Gastrocnemius medialis (tissue), 4 donors: ENCODE measurements at regions not wholly inside any gene's neighbourhood (a gene's known extent, or its start where the extent isn't known, plus 50 kb on each side); places are given as distances from the start of the nearest gene placed in this dataset.
A peak's percentile ranks its signal among the peaks of the same experiment; 100 is the strongest.
"Not testable (repeated sequence)": the region's sequence is repeated elsewhere in the genome, so short reads cannot be mapped to it uniquely, and the experiment has no call there.

ENCODE experiments used
- ATAC-seq, 2 donors: fragments of 150-250 bp; one replicate each; pipeline ENCODE4 v1.9.1; 2016
- DNase-seq, 2 donors: peaks; one replicate each; pipeline ENCODE4 v3.0.0-alpha.2; 2019
- H3K27ac ChIP-seq, 4 donors: fragments of 200-600 bp; sonication (generic); 1 replicate in 1 of 4; 2 replicates in 3 of 4; pipeline ENCODE4 v1.5.1; 2016 to 2018; ENCODE audit warnings: mild to moderate bottlenecking in 2 of 4, moderate library complexity in 1 of 4
- H3K27me3 ChIP-seq, 3 donors: fragments of 200-600 bp; sonication (generic) in 2 of 3; 1 replicate in 1 of 3; 2 replicates in 2 of 3; pipeline versions ENCODE4 v1.5.1 to v1.6.0; 2016 to 2019; ENCODE audit warnings: mild to moderate bottlenecking in 1 of 3, moderate library complexity in 1 of 3
- H3K36me3 ChIP-seq, 2 donors: fragments of 200-600 bp; sonication (generic) in 1 of 2; one replicate each; pipeline ENCODE4 v1.5.1; 2017 to 2018
- H3K4me1 ChIP-seq, 2 donors: fragments of 200-600 bp; sonication (generic) in 1 of 2; one replicate each; pipeline ENCODE4 v1.5.1; 2016 to 2017; ENCODE audit warnings: mild to moderate bottlenecking in 2 of 2
- H3K4me3 ChIP-seq, 4 donors: fragments of 200-600 bp; sonication (generic) in 3 of 4; 1 replicate in 1 of 4; 2 replicates in 3 of 4; pipeline ENCODE4 v1.5.1; 2016 to 2019; ENCODE audit warnings: mild to moderate bottlenecking in 2 of 4
- H3K9me3 ChIP-seq, 3 donors: fragments of 200-600 bp; sonication (generic) in 2 of 3; 1 replicate in 1 of 3; 2 replicates in 2 of 3; pipeline ENCODE4 v1.5.1; 2016 to 2019
- POLR2A ChIP-seq, 2 donors: fragments of 450-650 bp; IDR thresholded peaks; one replicate each; pipeline ENCODE4 v1.6.1; 2017; ENCODE audit warnings: antibody characterized with exemption in 2 of 2, mild to moderate bottlenecking in 2 of 2, moderate library complexity in 2 of 2
- in situ Hi-C, 4 donors: fragments of 200-750 bp; cut with MboI; loops; one replicate each; pipeline versions ENCODE4 v1.15.0 to v1.8.0; 2017; ENCODE audit warnings: low sequenced_read_pairs in 4 of 4
- intact Hi-C: fragments of 100-400 bp; cut with DNase I; formaldehyde crosslinking; loops from one replicate; pipeline ENCODE4 v1.15.1; 2023; ENCODE audit warnings: low total_unique reads
- TF ChIP-seq, protein P1 (sequence below), 5 experiments: fragments of 450-650 bp in 3 of 5; fragments of 200-600 bp in 2 of 5; sonication (generic) in 2 of 5; IDR thresholded peaks in 4 of 5; conservative IDR thresholded peaks in 1 of 5; 1 replicate in 4 of 5; 2 replicates in 1 of 5; pipeline ENCODE4 v1.5.1; 2016 to 2019; ENCODE audit warnings: antibody characterized with exemption in 5 of 5, mild to moderate bottlenecking in 3 of 5, moderate library complexity in 3 of 5

DNA sequence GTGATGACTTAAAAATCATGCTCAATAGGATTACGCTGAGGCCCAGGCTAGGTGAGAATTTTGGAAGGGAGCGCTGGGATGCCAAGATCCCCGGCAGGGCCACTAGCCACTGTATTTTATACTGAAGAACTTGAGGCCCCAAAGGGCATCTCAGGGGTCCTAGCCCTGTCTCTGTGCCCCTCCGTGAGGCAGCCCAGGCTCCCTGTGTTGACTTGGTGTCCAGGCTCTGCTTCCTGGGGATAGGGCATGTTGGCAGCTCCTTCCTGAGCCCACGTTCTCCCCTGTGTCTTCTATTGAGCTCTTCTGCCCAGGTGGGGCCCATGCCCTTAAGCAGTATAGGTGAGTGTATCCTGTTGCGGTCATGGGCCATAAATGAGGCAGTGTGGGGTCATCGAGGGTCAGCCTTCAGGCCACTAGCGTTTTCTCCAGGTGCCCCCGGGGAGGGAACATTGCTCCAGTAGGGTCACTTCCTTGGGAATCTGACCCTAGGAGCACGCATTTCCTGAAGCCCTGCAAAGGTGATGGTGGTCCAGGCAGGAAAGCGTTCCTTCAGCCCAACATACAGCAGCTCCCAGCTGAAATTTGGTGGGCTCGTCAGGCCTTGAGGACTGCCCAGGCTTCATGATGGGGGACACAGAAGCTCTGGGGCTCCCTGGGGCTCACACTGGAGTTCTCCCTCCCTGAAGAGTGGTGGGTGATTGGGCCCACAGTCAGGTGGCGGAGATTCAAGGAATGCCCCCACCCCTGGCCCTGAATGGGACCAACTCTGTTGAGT, 189.4 kb downstream of the UBE3A start:
- Histone ChIP-seq H3K27ac (no peak overlapping the region), H3K9me3 (no peaks in the 10 kb centered on the region), H3K4me3 (no peak overlapping the region), H3K36me3 (no peaks in the 10 kb centered on the region), H3K27me3 (no peaks in the 10 kb centered on the region), H3K4me1 (no peaks in the 10 kb centered on the region)
- in situ Hi-C loops = loop anchor here in 1 of 4 donors (25.0 kb wide), 1 partner anchor 87 kb away; no protein-coding TSS in a partner anchor
- intact Hi-C loops = no loop called here
- TF ChIP-seq POLR2A (IDR thresholded peaks at IDR 0.05) = no peak
- TF ChIP-seq, protein P1, sequence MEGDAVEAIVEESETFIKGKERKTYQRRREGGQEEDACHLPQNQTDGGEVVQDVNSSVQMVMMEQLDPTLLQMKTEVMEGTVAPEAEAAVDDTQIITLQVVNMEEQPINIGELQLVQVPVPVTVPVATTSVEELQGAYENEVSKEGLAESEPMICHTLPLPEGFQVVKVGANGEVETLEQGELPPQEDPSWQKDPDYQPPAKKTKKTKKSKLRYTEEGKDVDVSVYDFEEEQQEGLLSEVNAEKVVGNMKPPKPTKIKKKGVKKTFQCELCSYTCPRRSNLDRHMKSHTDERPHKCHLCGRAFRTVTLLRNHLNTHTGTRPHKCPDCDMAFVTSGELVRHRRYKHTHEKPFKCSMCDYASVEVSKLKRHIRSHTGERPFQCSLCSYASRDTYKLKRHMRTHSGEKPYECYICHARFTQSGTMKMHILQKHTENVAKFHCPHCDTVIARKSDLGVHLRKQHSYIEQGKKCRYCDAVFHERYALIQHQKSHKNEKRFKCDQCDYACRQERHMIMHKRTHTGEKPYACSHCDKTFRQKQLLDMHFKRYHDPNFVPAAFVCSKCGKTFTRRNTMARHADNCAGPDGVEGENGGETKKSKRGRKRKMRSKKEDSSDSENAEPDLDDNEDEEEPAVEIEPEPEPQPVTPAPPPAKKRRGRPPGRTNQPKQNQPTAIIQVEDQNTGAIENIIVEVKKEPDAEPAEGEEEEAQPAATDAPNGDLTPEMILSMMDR (IDR thresholded peaks at IDR 0.05 in 4 of 5, conservative IDR thresholded peaks at IDR 0.05 in 1 of 5) = no peak
- DNase-seq (peak in 1 of 2 donors; percentile 6), ATAC-seq (no peak)

DNA sequence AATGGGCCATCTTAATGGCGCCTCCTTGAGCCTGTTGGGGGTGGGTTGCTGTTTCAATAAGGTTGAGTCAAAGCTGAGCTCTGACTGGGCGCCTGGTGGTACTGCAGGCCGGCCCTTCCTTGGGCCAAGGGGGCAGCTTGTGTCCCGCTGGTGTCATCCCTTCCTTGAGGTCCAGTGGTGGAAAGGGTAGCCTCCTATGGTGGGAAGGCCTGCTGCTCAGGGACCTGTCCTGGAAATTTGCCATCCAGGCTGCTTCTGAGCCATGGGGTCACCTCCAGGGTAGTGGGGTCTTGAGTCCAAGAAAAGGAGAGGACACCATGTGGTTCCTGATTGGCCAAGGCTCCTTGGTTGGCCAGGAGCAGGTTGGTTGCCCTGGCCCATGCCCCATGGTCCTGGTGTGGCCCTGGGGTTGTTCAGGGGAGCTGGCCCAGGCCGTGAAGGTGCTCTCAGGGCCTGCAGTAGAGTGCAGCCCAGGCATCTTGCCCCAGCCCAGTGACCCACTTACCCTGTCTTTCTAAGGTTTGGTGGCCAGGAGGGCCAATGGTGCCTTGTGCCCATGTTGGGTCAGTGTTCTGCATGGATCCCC, 188.7 kb downstream of the UBE3A start:
- no peak for ATAC-seq
- DNase-seq = no peak
- in situ Hi-C loops (loop anchor here in 1 of 4 donors (25.0 kb wide), 1 partner anchor 88 kb away; no protein-coding TSS in a partner anchor), intact Hi-C loops (no loop called here)
- no peak overlapping the region for H3K27ac ChIP-seq
- H3K9me3 ChIP-seq = no peaks in the 10 kb centered on the region
- H3K4me1 ChIP-seq = no peaks in the 10 kb centered on the region
- TF ChIP-seq, protein P1 (IDR thresholded peaks at IDR 0.05 in 4 of 5, conservative IDR thresholded peaks at IDR 0.05 in 1 of 5) = no peak
- TF ChIP-seq POLR2A (IDR thresholded peaks at IDR 0.05) = no peak
- no peak overlapping the region for H3K4me3 ChIP-seq
- H3K27me3 ChIP-seq = no peaks in the 10 kb centered on the region
- H3K36me3 ChIP-seq = no peaks in the 10 kb centered on the region

DNA sequence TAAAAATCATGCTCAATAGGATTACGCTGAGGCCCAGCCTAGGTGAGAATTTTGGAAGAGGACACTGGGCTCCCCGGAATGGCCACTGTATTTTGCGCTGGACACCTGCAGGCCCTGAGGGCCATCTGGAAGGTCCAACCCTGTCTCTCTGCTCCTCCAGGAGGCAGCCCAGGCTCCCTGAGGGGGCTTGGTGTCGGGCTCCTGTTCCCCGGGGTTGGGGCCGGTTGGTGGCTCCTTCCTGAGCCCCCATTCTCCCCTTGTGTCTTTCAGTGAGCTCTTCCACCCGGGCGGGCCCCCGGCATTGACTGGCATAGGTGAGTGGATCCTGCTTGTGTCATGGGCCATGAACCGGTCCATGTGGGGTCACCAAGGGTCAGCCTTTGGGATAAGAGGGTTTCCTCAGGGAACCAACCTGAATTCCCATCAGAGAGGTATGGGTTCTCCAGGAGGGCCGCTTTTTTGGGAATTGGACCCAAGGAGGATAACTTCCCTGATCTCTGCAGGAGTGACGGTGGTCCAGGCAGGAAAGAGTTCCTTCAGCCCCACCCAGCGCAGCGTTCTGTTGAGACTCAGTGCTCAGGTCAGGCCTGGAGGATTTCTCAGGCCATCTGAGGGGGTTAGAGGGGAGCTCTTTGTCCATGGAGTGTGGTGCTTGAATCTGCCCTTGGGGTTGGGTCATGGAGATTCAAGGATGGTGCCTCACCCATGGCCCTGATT, 187.8 kb downstream of the UBE3A start:
- no peaks in the 10 kb centered on the region for H3K9me3 ChIP-seq

DNA sequence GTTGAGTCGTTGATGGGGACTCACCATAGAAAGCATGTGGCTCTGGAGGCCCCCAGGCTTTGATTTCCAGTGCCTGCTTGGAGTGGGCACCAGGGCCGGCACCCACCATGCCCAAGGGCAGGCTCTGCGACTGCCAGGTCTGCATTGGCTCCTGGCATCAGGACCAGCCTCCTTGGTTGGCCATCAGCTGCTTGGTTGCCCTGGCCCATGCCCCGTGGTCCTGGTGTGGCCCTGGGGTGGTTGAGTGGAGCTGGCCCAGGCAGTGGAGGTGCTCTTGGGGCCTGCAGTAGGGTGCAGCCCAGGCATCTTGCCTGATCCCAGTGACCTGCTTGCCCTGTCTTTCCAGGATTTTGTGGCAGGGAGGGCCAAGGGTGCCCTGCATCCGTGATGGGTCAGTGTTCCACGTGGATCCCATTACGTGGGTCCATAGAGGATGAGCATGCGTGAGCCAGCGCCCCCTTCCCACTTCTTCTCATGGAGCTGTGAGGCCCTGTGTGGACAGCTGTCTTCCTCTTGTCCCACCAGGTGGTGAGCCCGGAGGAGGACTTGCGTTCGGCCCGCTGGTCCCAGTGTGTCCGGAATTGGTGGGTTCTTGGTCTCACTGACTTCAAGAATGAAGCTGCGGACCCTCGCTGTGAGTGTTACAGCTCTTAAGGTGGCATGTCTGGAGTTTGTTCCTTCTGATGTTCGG, 187.0 kb downstream of the UBE3A start:
- intact Hi-C loops (no loop called here), in situ Hi-C loops (loop anchor here in 1 of 4 donors (25.0 kb wide), 1 partner anchor 90 kb away; no protein-coding TSS in a partner anchor)
- Histone ChIP-seq H3K36me3 (no peaks in the 10 kb centered on the region), H3K4me3 (no peak overlapping the region), H3K4me1 (no peaks in the 10 kb centered on the region), H3K9me3 (no peaks in the 10 kb centered on the region), H3K27me3 (no peaks in the 10 kb centered on the region), H3K27ac (no peak overlapping the region)
- DNase-seq (peak in 1 of 2 donors; percentile 5), ATAC-seq (no peak)
- TF ChIP-seq POLR2A (IDR thresholded peaks at IDR 0.05) = no peak
- TF ChIP-seq, protein P1 (IDR thresholded peaks at IDR 0.05 in 4 of 5, conservative IDR thresholded peaks at IDR 0.05 in 1 of 5) = no peak

More for the DNA sequence above, 187.8 kb downstream of the UBE3A start:
- in situ Hi-C loops (loop anchor here in 1 of 4 donors (25.0 kb wide), 1 partner anchor 89 kb away; no protein-coding TSS in a partner anchor), intact Hi-C loops (no loop called here)
- no peak overlapping the region for H3K4me3 ChIP-seq
- H3K4me1 ChIP-seq = no peaks in the 10 kb centered on the region
- H3K36me3 ChIP-seq = no peaks in the 10 kb centered on the region
- no peaks in the 10 kb centered on the region for H3K27me3 ChIP-seq
- no peak overlapping the region for H3K27ac ChIP-seq
- TF ChIP-seq, protein P1 (IDR thresholded peaks at IDR 0.05 in 4 of 5, conservative IDR thresholded peaks at IDR 0.05 in 1 of 5) = no peak
- no peak for TF ChIP-seq POLR2A (IDR thresholded peaks at IDR 0.05)
- peak in 1 of 2 donors; percentile 6 for DNase-seq
- ATAC-seq = no peak

DNA sequence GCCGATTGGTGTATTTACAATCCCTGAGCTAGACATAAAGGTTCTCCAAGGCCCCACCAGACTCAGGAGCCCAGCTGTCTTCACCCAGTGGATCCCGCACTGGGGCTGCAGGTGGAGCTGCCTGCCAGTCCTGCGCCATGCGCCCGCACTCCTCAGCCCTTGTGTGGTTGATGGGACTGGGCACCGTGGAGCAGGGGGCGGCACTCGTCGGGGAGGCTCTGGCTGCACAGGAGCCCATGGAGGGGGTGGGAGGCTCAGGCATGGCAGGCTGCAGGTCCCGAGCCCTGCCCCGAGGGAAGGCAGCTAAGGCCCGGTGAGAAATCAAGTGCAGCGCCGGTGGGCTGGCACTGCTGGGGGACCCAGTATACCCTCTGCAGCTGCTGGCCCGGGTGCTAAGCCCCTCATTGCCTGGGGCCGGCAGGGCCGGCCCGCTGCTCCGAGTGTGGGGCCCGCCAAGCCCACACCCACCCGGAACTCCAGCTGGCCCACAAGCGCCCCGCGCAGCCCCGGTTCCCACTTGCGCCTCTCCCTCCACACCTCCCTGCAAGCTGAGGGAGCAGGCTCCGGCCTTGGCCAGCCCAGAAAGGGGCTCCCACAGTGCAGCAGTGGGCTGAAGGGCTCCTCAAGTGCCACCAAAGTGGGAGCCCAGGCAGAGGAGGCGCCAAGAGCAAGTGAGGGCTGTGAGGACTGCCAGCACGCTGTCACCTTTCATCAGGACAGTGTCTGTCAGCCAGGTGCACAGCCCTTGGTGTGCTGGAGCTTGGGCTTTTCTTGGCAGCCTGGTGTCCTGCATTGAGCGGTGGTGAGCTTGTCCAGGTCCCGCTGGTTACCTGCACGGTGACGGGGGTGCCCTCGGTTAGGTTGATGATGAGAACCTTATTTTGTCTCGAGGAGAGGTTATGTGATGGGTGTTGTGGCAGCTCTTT, 185.5 kb downstream of the UBE3A start:
- intact Hi-C loops, H3K9me3 ChIP-seq: not testable (repeated sequence)

More for the DNA sequence above, 185.5 kb downstream of the UBE3A start:
- H3K4me1 ChIP-seq, H3K27ac ChIP-seq, DNase-seq, H3K36me3 ChIP-seq, ATAC-seq, H3K27me3 ChIP-seq, H3K4me3 ChIP-seq: not testable (repeated sequence)
- in situ Hi-C loops = loop anchor here in 1 of 4 donors (25.0 kb wide), 1 partner anchor 91 kb away; no protein-coding TSS in a partner anchor
